H9 (cell line): ENCODE measurements at regions not wholly inside any gene's neighbourhood (a gene's known extent, or its start where the extent isn't known, plus 50 kb on each side); places are given as distances from the start of the nearest gene placed in this dataset.

Experiments used
- DNase-seq: peaks from one replicate; pipeline ENCODE4 v3.0.0-alpha.2; 2017
- H2AFZ ChIP-seq: one replicate; pipeline ENCODE4 v1.6.1; 2013; ENCODE audit warnings: mild to moderate bottlenecking, low read length, control low read depth, moderate library complexity
- H2AK5ac ChIP-seq: 2 replicates; pipeline ENCODE4 v1.6.1; 2013; ENCODE audit warnings: low read length, control low read depth, mixed read lengths; ENCODE audit not compliant: insufficient read length
- H2BK120ac ChIP-seq: one replicate; pipeline ENCODE4 v1.6.1; 2013; ENCODE audit warnings: low read depth, mild to moderate bottlenecking, low read length, control low read depth, inconsistent platforms; ENCODE audit not compliant: poor library complexity, severe bottlenecking
- H2BK12ac ChIP-seq: 2 replicates; pipeline ENCODE4 v1.6.1; 2013; ENCODE audit warnings: low read length, control low read depth, mixed read lengths, low read depth; ENCODE audit not compliant: insufficient read length
- H2BK15ac ChIP-seq: 2 replicates; pipeline ENCODE4 v1.6.1; 2013; ENCODE audit warnings: low read depth, low read length, control low read depth
- H2BK20ac ChIP-seq: one replicate; pipeline ENCODE4 v1.6.1; 2013; ENCODE audit warnings: low read depth, mild to moderate bottlenecking, low read length, control low read depth, inconsistent platforms; ENCODE audit not compliant: poor library complexity, severe bottlenecking
- H2BK5ac ChIP-seq: 2 replicates; pipeline ENCODE4 v1.6.1; 2013; ENCODE audit warnings: low read length, control low read depth, mixed read lengths; ENCODE audit not compliant: insufficient read length
- H3K14ac ChIP-seq: 2 replicates; pipeline ENCODE4 v1.6.1; 2013; ENCODE audit warnings: low read length, control low read depth; ENCODE audit not compliant: insufficient read depth
- H3K18ac ChIP-seq: 2 replicates; pipeline ENCODE4 v1.6.1; 2013; ENCODE audit warnings: low read depth, mild to moderate bottlenecking, mixed read lengths, low read length, control low read depth; ENCODE audit not compliant: insufficient read length
- H3K23ac ChIP-seq: 2 replicates; pipeline ENCODE4 v1.6.1; 2013; ENCODE audit warnings: low read length, control low read depth, mixed read lengths, low read depth; ENCODE audit not compliant: insufficient read length
- H3K23me2 ChIP-seq: 2 replicates; pipeline ENCODE4 v1.6.1; 2013; ENCODE audit warnings: low read depth, mild to moderate bottlenecking, mixed read lengths, low read length, control low read depth; ENCODE audit not compliant: insufficient read length, poor library complexity, severe bottlenecking
- H3K27ac ChIP-seq: 2 replicates; pipeline ENCODE4 v1.5.1; 2013; ENCODE audit warnings: low read length, control low read depth, mixed read lengths, low read depth; ENCODE audit not compliant: insufficient read length
- H3K27me3 ChIP-seq: 2 replicates; pipeline ENCODE4 v1.6.1; 2013; ENCODE audit warnings: low read length, control low read depth, inconsistent platforms; ENCODE audit not compliant: insufficient read depth
- H3K4ac ChIP-seq: 2 replicates; pipeline ENCODE4 v1.6.1; 2013; ENCODE audit warnings: low read depth, mild to moderate bottlenecking, control low read depth, inconsistent platforms, low read length, moderate library complexity
- H3K4me1 ChIP-seq: 2 replicates; pipeline ENCODE4 v1.6.1; 2013; ENCODE audit warnings: low read length, control low read depth, inconsistent platforms; ENCODE audit not compliant: insufficient read depth
- H3K4me2 ChIP-seq: 2 replicates; pipeline ENCODE4 v1.6.1; 2013; ENCODE audit warnings: low read length, control low read depth, mixed read lengths; ENCODE audit not compliant: insufficient read length, insufficient read depth
- H3K56ac ChIP-seq: 2 replicates; pipeline ENCODE4 v1.6.1; 2013; ENCODE audit warnings: low read depth, mild to moderate bottlenecking, mixed read lengths, low read length, control low read depth; ENCODE audit not compliant: insufficient read length
- H3K79me1 ChIP-seq: 2 replicates; pipeline ENCODE4 v1.6.1; 2013; ENCODE audit warnings: low read depth, mild to moderate bottlenecking, moderate library complexity, low read length, control low read depth, inconsistent platforms; ENCODE audit not compliant: insufficient read depth, poor library complexity, severe bottlenecking
- H3K79me2 ChIP-seq: 2 replicates; pipeline ENCODE4 v1.6.1; 2013; ENCODE audit warnings: low read length, control low read depth, inconsistent platforms; ENCODE audit not compliant: insufficient read depth
- H3K9ac ChIP-seq: 2 replicates; pipeline ENCODE4 v1.6.1; 2013; ENCODE audit warnings: low read length, control low read depth, mixed read lengths; ENCODE audit not compliant: insufficient read length; ENCODE audit errors: extremely low read depth
- H3K9me3 ChIP-seq: one replicate; pipeline ENCODE4 v1.6.1; 2013; ENCODE audit warnings: low read depth, low read length, inconsistent platforms; ENCODE audit not compliant: control insufficient read depth
- H3T11ph ChIP-seq: one replicate; pipeline ENCODE4 v1.6.1; 2013; ENCODE audit warnings: mild to moderate bottlenecking, low read length, control low read depth, inconsistent platforms
- H4K20me1 ChIP-seq: one replicate; pipeline ENCODE4 v1.6.1; 2013; ENCODE audit not compliant: control insufficient read depth, insufficient read length, insufficient read depth
- H4K5ac ChIP-seq: 2 replicates; pipeline ENCODE4 v1.6.1; 2013; ENCODE audit warnings: low read depth, mild to moderate bottlenecking, mixed read lengths, low read length, control low read depth; ENCODE audit not compliant: insufficient read length
- H4K8ac ChIP-seq: replicated peaks from 2 replicates; pipeline ENCODE4 v1.6.1; 2013; ENCODE audit warnings: low read length, control low read depth, mixed read lengths, low read depth; ENCODE audit not compliant: insufficient read length
- H4K91ac ChIP-seq: 2 replicates; pipeline ENCODE4 v1.6.1; 2013; ENCODE audit warnings: low read depth, mild to moderate bottlenecking, moderate library complexity, mixed read lengths, low read length, control low read depth; ENCODE audit not compliant: insufficient read length
- H3K27ac Mint-ChIP-seq, 3 experiments: 2 replicates in 2 of 3; 3 replicates in 1 of 3; pipeline ENCODE4 v1.8.0; 2020 to 2021; ENCODE audit warnings: mixed read lengths in 3 of 3, mild to moderate bottlenecking in 1 of 3, moderate library complexity in 1 of 3
- H3K27me3 Mint-ChIP-seq: 2 replicates; pipeline ENCODE4 v1.8.0; 2021; ENCODE audit warnings: low read depth, mild to moderate bottlenecking, moderate library complexity, mixed read lengths
- H3K36me3 Mint-ChIP-seq, 3 experiments: 2 replicates in 2 of 3; 3 replicates in 1 of 3; pipeline ENCODE4 v1.8.0; 2020 to 2021; ENCODE audit warnings: low read depth in 3 of 3, mixed read lengths in 3 of 3; ENCODE audit not compliant: insufficient read depth in 1 of 3
- H3K4me1 Mint-ChIP-seq, 2 experiments: 2 replicates each; pipeline ENCODE4 v1.8.0; 2020; ENCODE audit warnings: mixed read lengths in 2 of 2
- H3K4me3 Mint-ChIP-seq, 2 experiments: 2 replicates in 1 of 2; 3 replicates in 1 of 2; pipeline ENCODE4 v1.8.0; 2020 to 2021; ENCODE audit warnings: mild to moderate bottlenecking in 2 of 2, mixed read lengths in 2 of 2, moderate library complexity in 1 of 2
- H3K9me3 Mint-ChIP-seq, 2 experiments: 2 replicates in 1 of 2; 3 replicates in 1 of 2; pipeline ENCODE4 v1.8.0; 2020; ENCODE audit warnings: mild to moderate bottlenecking in 2 of 2, mixed read lengths in 2 of 2, moderate library complexity in 1 of 2
- CTCF ChIP-seq: fragments of 200-600 bp; sonication (generic); conservative IDR thresholded peaks from 3 replicates; pipeline ENCODE4 v1.8.0; 2021; ENCODE audit warnings: antibody characterized with exemption, mild to moderate bottlenecking
- WGBS: extraction: QIAGEN DNeasy Blood & Tissue Kit; methylation state at CpG from one replicate; pipeline ENCODE4 v1.1.7; 2013; ENCODE audit warnings: missing lambda C conversion rate, low lambda C conversion rate, mixed read lengths; ENCODE audit not compliant: insufficient read length; ENCODE audit errors: extremely low coverage; 5-methylcytosine and 5-hydroxymethylcytosine counted together

DNA sequence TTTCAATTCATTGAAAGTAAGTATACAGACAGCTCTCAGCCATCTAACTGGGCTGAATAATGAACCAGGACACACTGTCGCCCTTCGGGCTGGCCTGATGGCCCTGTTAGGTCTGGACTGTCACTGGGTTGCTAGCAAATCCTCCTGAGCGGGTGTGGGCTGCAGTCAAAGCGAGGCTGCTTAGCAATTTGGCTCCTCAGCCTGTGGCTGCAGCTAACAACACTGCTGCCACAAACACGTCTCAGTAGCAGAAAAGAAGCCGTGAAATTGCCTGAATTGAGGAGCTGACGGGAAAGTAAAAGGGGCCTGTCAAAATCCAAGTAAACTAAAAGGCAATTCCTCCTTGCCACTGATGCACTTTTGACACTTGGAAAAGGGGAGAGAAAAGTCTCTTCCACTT, 72.8 kb downstream of the SMIM20 start:
- no peak overlapping the region; the same call in 1 of the 2 replicates for H3K14ac ChIP-seq
- TF ChIP-seq CTCF: no peak
- no CpG with 5 or more reads among the region's 7 CpGs for WGBS
- H3K27ac ChIP-seq: no peak overlapping the region
- H2AK5ac ChIP-seq: no peak overlapping the region
- Mint-ChIP-seq H3K27me3 (no peaks in the 10 kb centered on the region), H3K27ac (no peak overlapping the region; a peak in 1 of 7 replicates), H3K9me3 (peaks cover 3 to 10% of the 10 kb centered on the region in 2 experiments; a peak in 4 of 5 replicates), H3K4me1 (peaks cover 15 to 16% of the 10 kb centered on the region in 2 experiments), H3K36me3 (peaks cover 0 to 10% (median 0%) of the 10 kb centered on the region in 3 experiments; a peak in 4 of 7 replicates), H3K4me3 (no peak overlapping the region)
- H3K18ac ChIP-seq: no peak overlapping the region
- H3K23ac ChIP-seq: no peak overlapping the region
- H4K8ac ChIP-seq: no peak overlapping the region
- H3T11ph ChIP-seq: no peak overlapping the region
- no peaks in the 10 kb centered on the region for H3K9me3 ChIP-seq
- H3K79me2 ChIP-seq: no peaks in the 10 kb centered on the region
- H4K20me1 ChIP-seq: no peaks in the 10 kb centered on the region
- H3K23me2 ChIP-seq: no peaks in the 10 kb centered on the region
- no peak overlapping the region for H2AFZ ChIP-seq
- H2BK5ac ChIP-seq: no peak overlapping the region
- no peak overlapping the region for H3K4me2 ChIP-seq
- H2BK15ac ChIP-seq: no peak overlapping the region
- no peak overlapping the region for H2BK12ac ChIP-seq
- no peaks in the 10 kb centered on the region for H3K4me1 ChIP-seq
- no peak overlapping the region for H3K56ac ChIP-seq
- H3K27me3 ChIP-seq: no peaks in the 10 kb centered on the region
- H3K9ac ChIP-seq: no peak overlapping the region
- no peaks in the 10 kb centered on the region for H3K79me1 ChIP-seq
- H4K91ac ChIP-seq: no peak overlapping the region
- H4K5ac ChIP-seq: no peak overlapping the region
- H2BK20ac ChIP-seq: no peak overlapping the region
- H2BK120ac ChIP-seq: no peak overlapping the region
- no peak for DNase-seq
- H3K4ac ChIP-seq: no peak overlapping the region
